ENCODE measurements at regions not wholly inside any gene's neighbourhood (a gene's known extent, or its start where the extent isn't known, plus 50 kb on each side); places are given as distances from the start of the nearest gene placed in this dataset.

GRCh38 chr4:164424846-164425245 lies 329.1 kb upstream of the SMIM31 start:
- TF ChIP-seq EP300 (conservative IDR thresholded peaks at IDR 0.05; ENCODE audit: poor library complexity, severe bottlenecking): no peak
- TF ChIP-seq, protein P1, sequence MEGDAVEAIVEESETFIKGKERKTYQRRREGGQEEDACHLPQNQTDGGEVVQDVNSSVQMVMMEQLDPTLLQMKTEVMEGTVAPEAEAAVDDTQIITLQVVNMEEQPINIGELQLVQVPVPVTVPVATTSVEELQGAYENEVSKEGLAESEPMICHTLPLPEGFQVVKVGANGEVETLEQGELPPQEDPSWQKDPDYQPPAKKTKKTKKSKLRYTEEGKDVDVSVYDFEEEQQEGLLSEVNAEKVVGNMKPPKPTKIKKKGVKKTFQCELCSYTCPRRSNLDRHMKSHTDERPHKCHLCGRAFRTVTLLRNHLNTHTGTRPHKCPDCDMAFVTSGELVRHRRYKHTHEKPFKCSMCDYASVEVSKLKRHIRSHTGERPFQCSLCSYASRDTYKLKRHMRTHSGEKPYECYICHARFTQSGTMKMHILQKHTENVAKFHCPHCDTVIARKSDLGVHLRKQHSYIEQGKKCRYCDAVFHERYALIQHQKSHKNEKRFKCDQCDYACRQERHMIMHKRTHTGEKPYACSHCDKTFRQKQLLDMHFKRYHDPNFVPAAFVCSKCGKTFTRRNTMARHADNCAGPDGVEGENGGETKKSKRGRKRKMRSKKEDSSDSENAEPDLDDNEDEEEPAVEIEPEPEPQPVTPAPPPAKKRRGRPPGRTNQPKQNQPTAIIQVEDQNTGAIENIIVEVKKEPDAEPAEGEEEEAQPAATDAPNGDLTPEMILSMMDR (IDR thresholded peaks at IDR 0.05; ENCODE audit: poor library complexity, severe bottlenecking): no peak
- TF ChIP-seq MXI1 (conservative IDR thresholded peaks at IDR 0.05; ENCODE audit: poor library complexity, severe bottlenecking): no peak
- TF ChIP-seq SMC3 (conservative IDR thresholded peaks at IDR 0.05; ENCODE audit: poor library complexity): no peak
